Hematopoietic multipotent progenitor cell treated with erythropoietin and hydrocortisone succinate and interleukin-3 and kit ligand, for 17 days (in vitro differentiated cells): ENCODE measurements at regions not wholly inside any gene's neighbourhood (a gene's known extent, or its start where the extent isn't known, plus 50 kb on each side); places are given as distances from the start of the nearest gene placed in this dataset.

ENCODE experiments used
- DNase-seq: peaks from one replicate; pipeline ENCODE4 v3.0.0-alpha.2; 2015; ENCODE audit warnings: low spot score

DNA sequence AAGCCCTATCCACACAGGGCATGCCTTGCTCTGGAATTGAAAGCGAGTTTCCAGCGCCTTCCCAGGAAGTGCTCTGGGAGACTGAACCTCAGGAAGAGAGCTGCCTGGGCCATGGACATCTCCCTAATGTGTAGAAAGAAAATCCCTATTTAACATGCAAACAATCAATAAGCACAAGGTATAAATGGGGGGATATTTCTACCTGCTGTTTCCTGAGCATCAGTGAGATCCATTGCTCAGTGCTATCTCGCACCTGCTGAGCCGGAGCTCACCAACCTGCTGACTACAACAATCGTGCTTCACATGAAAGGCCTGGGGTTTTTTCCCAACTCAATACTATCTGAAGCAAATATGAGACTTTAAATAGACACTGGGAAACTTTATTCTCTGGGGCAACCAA, 584.0 kb downstream of the GLRX3 start:
- no peak for DNase-seq

GRCh38 chr10:130721971-130722370, 585.8 kb downstream of the GLRX3 start:
- no peak for DNase-seq

DNA sequence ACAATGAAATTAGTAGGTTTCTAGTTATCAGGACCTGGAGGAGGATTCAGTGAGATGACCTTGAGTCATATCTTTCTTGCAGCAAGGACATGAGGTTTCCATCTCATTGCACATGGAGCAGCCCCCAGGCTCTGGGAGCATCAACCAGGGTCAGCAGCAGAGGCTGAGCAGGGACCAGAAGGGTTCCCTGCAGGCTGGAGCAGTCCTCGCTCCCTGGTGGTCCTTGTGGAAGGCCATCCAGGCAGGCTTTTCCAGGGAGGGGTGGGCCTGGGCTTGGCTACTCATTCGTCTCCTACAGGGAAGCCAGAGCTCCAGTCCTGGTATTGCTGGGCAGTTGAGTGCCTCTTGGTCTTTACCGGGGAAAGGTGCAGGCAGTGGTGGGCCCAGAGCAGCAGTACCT, 587.5 kb downstream of the GLRX3 start:
- no peak for DNase-seq

DNA sequence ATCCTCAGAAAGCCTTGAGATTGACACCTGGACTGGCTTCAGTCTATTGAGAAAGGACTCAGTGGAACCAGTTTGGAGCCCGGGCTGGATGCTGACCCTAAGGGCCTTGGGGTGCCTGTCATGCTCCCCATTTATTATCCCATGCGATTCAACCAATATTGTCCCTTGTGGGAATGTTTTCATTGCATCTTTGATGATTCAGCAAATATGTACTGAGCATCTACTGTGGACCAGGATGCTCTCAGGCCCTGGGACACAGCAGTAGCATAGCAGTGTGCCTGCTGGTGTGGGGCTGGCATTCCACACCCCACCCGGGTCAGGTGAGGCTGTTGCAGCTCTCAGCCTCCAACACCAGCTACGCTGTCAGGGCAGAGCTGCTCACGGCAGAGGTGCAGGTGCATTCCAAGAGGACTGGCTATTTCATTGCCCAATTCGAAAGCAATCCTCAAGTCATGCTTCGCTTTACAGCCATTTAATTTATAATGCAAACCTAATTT, 586.0 kb downstream of the TCERG1L start:
- DNase-seq: no peak

- no peak for DNase-seq
These were observed 584.4 kb downstream of the TCERG1L start for GRCh38 chr10:130726996-130727725.

- no peak for DNase-seq
These were observed 583.6 kb downstream of the TCERG1L start for GRCh38 chr10:130727766-130728490.

DNA sequence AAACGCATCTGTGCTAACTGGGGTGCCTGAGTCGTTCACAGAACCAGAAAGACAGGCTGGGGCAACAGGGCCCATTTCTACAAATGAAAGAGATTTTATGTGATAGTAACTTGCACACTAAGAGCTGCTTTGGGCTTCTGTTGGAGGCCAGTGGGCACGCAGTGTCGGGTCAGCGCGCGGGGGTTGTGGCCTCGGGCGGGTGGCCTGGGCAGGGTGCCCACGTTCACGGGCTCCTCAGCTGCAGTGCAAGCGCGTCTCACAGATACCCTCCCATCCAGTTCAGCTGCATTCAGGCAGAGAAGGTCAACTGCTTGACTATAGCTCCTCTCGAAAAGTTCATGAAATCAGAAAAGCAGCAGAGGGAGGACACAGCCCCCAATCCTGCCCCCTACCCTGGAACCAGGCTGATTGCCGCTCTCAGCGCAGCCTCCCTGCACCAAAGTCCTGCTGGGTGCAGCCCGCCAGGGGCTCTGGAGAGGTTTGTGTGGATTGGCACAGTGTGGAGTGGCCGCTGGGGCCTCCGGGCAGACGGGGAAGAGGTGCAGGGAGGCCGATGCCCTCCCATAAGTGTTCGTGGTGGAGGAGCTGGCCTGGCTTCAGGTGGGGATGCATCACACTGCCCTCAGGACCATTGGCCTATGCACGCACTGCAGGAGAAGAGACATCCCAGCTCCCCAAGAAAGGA, 582.8 kb downstream of the TCERG1L start:
- no peak for DNase-seq

DNA sequence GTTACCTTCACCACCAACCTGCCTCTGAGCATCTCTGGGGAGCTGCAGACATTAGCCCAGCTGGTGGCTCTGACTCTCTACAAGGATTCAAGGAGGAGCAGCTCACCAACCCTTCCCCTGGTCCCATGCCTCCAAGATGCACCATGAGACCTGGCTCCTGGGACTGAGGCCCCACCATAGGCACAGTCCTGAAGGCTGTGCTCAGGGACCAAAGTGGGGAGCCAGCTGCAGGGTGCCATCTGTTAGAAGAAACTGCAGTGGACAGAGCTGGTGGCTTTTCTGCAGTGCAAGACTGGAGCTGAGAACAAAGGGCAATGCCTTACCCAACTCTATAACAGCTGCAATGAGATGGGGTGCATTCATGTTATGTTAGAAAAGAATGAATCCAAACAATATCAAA, 581.6 kb downstream of the TCERG1L start:
- no peak for DNase-seq

DNA sequence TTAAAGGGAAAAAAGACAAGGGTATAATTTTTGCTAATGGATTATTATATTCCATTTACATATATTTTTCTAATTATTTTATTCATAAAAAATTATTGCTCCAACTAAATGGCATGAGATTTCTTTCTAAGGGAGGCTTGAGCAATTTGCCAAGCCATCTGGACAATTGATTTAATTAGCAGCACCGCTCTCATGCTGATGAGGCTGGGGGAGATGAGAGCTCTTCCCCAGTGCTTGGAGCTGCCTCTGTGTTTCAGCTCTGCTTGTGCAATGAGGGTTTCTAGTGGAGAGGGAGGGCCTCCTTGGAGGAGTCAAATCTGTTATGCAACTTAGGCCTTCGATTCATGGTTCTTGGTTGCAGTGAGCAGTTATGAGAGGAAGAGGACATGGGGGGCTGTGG, 574.3 kb downstream of the TCERG1L start:
- no peak for DNase-seq

DNA sequence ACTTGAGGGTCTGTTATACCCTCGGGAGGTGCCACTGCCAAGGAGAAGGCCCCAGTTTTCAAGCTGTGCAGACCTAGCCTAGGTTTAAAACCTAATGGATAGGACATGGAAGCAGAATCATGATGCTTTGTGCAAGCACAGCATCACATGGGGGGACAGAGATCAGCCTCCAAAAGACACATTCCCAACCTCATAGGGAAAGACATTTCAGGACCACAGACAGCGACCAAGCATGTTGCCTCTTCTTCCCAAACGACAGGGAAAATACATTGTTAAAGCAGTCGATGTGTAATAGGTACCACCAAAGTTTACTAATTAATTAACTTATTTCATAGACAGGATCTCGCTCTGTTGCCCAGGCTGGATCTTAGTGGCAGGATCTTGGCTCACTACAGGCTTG, 573.9 kb downstream of the TCERG1L start:
- DNase-seq: no peak

- no peak for DNase-seq
These were observed 572.3 kb downstream of the TCERG1L start for GRCh38 chr10:130739016-130739756.

GRCh38 chr10:130739757-130740145, 571.8 kb downstream of the TCERG1L start:
- DNase-seq: no peak

- no peak for DNase-seq
These were observed 571.4 kb downstream of the TCERG1L start for GRCh38 chr10:130740166-130740565.

GRCh38 chr10:130740915-130741750, 570.4 kb downstream of the TCERG1L start:
- no peak for DNase-seq

- DNase-seq: no peak
These were observed 569.3 kb downstream of the TCERG1L start for GRCh38 chr10:130741901-130742855.

DNA sequence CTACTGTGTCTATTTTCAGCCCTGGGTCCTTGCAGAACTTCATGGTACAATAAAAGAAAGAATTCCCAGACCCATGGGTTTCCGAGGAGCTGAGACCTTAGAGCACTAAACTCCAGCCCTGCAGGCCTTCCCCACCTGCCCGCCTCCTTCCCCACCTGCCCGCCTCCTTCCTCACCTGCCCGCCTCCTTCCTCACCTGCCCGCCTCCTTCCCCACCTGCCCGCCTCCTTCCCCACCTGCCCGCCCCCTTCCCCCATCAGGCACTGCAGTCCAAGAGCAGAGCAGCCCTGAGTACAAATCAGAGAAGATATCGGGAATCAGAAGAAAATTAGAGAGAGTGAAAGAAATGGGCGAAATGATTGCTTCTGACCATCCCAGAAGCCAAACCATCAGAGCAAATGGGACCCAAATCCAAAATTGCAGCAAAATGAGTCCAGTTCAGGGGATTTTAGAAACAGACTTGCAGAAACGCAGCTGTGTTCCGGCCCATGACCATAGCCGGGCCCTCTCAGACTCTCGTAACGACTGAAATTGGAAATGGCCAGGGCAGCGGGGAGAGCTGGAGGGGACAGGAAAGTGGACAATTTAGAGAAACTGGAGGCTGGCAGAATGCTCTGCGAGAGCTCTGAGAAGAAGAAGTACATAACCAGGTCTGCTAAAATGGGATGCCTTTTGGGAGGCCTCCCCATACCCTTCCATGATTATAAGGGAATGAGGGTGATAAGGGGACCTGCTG, 568.4 kb downstream of the TCERG1L start:
- no peak for DNase-seq

DNA sequence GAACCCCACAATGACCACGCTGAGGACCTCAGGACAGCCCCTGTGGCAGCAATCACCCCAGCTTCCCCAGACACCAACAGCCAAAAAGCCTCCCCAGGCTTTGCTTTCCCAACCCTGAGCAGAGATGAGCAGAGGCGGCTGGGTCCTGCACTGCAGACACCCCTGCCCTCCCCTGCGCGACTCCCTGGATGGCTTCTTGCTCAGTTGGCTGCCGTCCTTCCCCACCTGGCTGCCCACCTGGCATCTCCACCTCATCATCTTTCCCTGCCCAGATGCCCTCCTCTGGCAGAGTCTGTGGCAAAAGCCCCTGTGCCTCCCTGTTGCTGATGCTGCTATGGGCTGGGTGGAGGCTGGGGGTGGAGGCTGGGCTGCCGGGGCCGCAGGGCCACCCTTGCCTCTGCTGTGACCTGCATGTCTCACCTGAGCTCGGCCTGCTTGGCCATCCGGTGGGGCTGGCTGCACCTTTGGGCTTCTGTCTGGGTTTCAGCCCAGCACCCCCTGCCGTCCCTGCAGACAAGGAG, 567.7 kb downstream of the TCERG1L start:
- DNase-seq: no peak

GRCh38 chr10:130744631-130745030, 566.9 kb downstream of the TCERG1L start:
- no peak for DNase-seq

DNA sequence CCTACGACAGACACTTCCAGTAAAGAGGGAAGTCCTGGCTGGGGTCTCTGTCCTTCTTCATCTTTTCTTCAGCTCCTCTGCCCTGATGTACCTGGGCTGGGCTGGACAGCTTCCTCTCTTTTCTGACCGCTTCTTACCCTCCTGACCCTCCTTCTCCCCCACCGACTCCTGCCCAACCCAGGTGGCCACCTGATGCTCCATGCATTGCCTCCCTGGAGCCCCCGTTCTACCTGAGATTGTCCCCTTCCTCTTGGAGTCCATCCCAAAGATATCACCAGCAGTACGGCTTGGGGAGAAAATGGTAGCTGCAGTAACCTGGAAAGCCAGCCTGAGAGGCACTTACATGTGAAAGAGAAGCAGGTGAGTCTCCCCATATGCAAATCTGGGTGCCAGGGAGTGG, 566.3 kb downstream of the TCERG1L start:
- no peak for DNase-seq
